Common myeloid progenitor, CD34-positive (primary cell): ENCODE measurements at regions not wholly inside any gene's neighbourhood (a gene's known extent, or its start where the extent isn't known, plus 50 kb on each side); places are given as distances from the start of the nearest gene placed in this dataset.
"Not testable (repeated sequence)": the region's sequence is repeated elsewhere in the genome, so short reads cannot be mapped to it uniquely, and the experiment has no call there.

Source experiments
- CTCF ChIA-PET: fragments of 350-600 bp; sonication (Branson Sonifier 250); formaldehyde crosslinking; loops from one replicate; lab custom pipeline; 2021; ENCODE audit warnings: antibody characterized with exemption; lab: Charles Lee
- POLR2A ChIA-PET: fragments of 350-600 bp; sonication (Branson Sonifier 250); formaldehyde crosslinking; loops from one replicate; lab custom pipeline; 2021; ENCODE audit warnings: antibody characterized with exemption; lab: Charles Lee
- DNase-seq, 3 donors: peaks; one replicate each; pipeline versions ENCODE4 v3.0.0 to v3.0.0-alpha.2; 2013
- H3K27ac ChIP-seq, 2 experiments: 1 replicate in 1 of 2; 2 replicates in 1 of 2; pipeline ENCODE4 v1.7.0; 2013; ENCODE audit warnings: inconsistent platforms in 2 of 2, low read length in 2 of 2, mild to moderate bottlenecking in 2 of 2, low read depth in 1 of 2, moderate library complexity in 1 of 2; ENCODE audit not compliant: severe bottlenecking in 2 of 2, insufficient read depth in 1 of 2, poor library complexity in 1 of 2
- H3K27me3 ChIP-seq, 5 experiments: replicated peaks in 2 of 5; 1 replicate in 3 of 5; 2 replicates in 2 of 5; pipeline versions ENCODE4 v1.6.1 to v1.7.0; 2013; ENCODE audit warnings: low read length in 4 of 5, mild to moderate bottlenecking in 2 of 5, moderate library complexity in 2 of 5, inconsistent platforms in 1 of 5; ENCODE audit not compliant: insufficient read depth in 5 of 5, control insufficient read depth in 4 of 5
- H3K36me3 ChIP-seq, 4 experiments: 1 replicate in 2 of 4; 2 replicates in 2 of 4; pipeline versions ENCODE4 v1.6.1 to v1.7.0; 2013; ENCODE audit warnings: low read length in 3 of 4, control low read depth in 1 of 4, mild to moderate bottlenecking in 1 of 4; ENCODE audit not compliant: control insufficient read depth in 4 of 4, insufficient read depth in 4 of 4
- H3K4me1 ChIP-seq, 4 experiments: 1 replicate in 3 of 4; 2 replicates in 1 of 4; pipeline versions ENCODE4 v1.6.1 to v1.7.1; 2013; ENCODE audit warnings: low read length in 3 of 4, mild to moderate bottlenecking in 3 of 4, control low read depth in 1 of 4, inconsistent platforms in 1 of 4, moderate library complexity in 1 of 4; ENCODE audit not compliant: control insufficient read depth in 4 of 4, insufficient read depth in 4 of 4; ENCODE audit errors: control extremely low read depth in 1 of 4
- H3K4me3 ChIP-seq, 7 experiments: 1 replicate in 4 of 7; 2 replicates in 3 of 7; pipeline versions ENCODE4 v1.5.1 to v1.7.0; 2013; ENCODE audit warnings: mild to moderate bottlenecking in 7 of 7, low read length in 6 of 7, moderate library complexity in 6 of 7, inconsistent platforms in 2 of 7, low read depth in 2 of 7, control low read depth in 1 of 7; ENCODE audit not compliant: insufficient read depth in 4 of 7, control insufficient read depth in 1 of 7; ENCODE audit errors: extremely low read depth in 1 of 7
- H3K9me3 ChIP-seq, 5 experiments: 1 replicate in 4 of 5; 2 replicates in 1 of 5; pipeline versions ENCODE4 v1.6.1 to v1.7.1; 2013; ENCODE audit warnings: low read length in 4 of 5, mild to moderate bottlenecking in 2 of 5, inconsistent platforms in 1 of 5, low read depth in 1 of 5, moderate library complexity in 1 of 5; ENCODE audit not compliant: control insufficient read depth in 4 of 5, insufficient read depth in 2 of 5; ENCODE audit errors: control extremely low read depth in 1 of 5
- WGBS: methylation state at CpG from one replicate; pipeline ENCODE4 v1.1.5; 2013; ENCODE audit not compliant: insufficient coverage; 5-methylcytosine and 5-hydroxymethylcytosine counted together

- ChIA-PET CTCF (no interaction called here), POLR2A (no interaction called here)
- Histone ChIP-seq H3K4me3 (no peak overlapping the region), H3K36me3 (no peaks in the 10 kb centered on the region), H3K4me1 (no peaks in the 10 kb centered on the region), H3K9me3 (no peaks in the 10 kb centered on the region), H3K27me3 (peaks cover 0 to 2% (median 0%) of the 10 kb centered on the region in 5 experiments), H3K27ac (no peak overlapping the region)
- WGBS, result 88% methylated on average over 15 of the region's 16 CpGs
- DNase-seq, result no peak
Measured at GRCh38 chrX:30147996-30148643, 67.2 kb upstream of the MAGEB2 start.

- H3K27me3 ChIP-seq, H3K4me3 ChIP-seq, CTCF ChIA-PET, H3K4me1 ChIP-seq, H3K36me3 ChIP-seq, POLR2A ChIA-PET, H3K9me3 ChIP-seq, H3K27ac ChIP-seq: not testable (repeated sequence)
- peak in 2 of 3 donors; percentile 31 to 53 for DNase-seq
- WGBS, result 46% methylated on average over 5 of the region's 6 CpGs
Measured at GRCh38 chrX:30149206-30149605, 66.2 kb upstream of the MAGEB2 start.

GRCh38 chrX:30150196-30150895, 65.0 kb upstream of the MAGEB2 start:
- H3K27ac ChIP-seq, result no peak overlapping the region
- no peak overlapping the region for H3K4me3 ChIP-seq
- CTCF ChIA-PET, result no interaction called here
- 74% methylated on average over 4 of the region's 6 CpGs for WGBS
- peaks cover 0 to 2% (median 0%) of the 10 kb centered on the region in 5 experiments for H3K27me3 ChIP-seq
- no peaks in the 10 kb centered on the region for H3K4me1 ChIP-seq
- POLR2A ChIA-PET, result no interaction called here
- H3K9me3 ChIP-seq, result no peaks in the 10 kb centered on the region
- no peak for DNase-seq
- H3K36me3 ChIP-seq, result no peaks in the 10 kb centered on the region

- POLR2A ChIA-PET, result no interaction called here
- CTCF ChIA-PET, result no interaction called here
- Histone ChIP-seq H3K4me3 (no peak overlapping the region), H3K4me1 (no peaks in the 10 kb centered on the region), H3K9me3 (no peaks in the 10 kb centered on the region), H3K27ac (no peak overlapping the region), H3K36me3 (no peaks in the 10 kb centered on the region), H3K27me3 (peaks cover 0 to 2% (median 0%) of the 10 kb centered on the region in 5 experiments)
- WGBS, result 70% methylated on average over 3 of the region's 3 CpGs
- no peak for DNase-seq
Measured at GRCh38 chrX:30151964-30152363, 63.4 kb upstream of the MAGEB2 start.

- no peaks in the 10 kb centered on the region for H3K9me3 ChIP-seq
- WGBS, result 56% methylated on average over 2 of the region's 7 CpGs
- CTCF ChIA-PET, result no interaction called here
Measured at GRCh38 chrX:30153175-30153880, 62.0 kb upstream of the MAGEB2 start.

GRCh38 chrX:30153881-30154260, 61.5 kb upstream of the MAGEB2 start:
- DNase-seq, result no peak
- H3K9me3 ChIP-seq, result no peaks in the 10 kb centered on the region
- no peaks in the 10 kb centered on the region for H3K4me1 ChIP-seq
- H3K4me3 ChIP-seq, result no peak overlapping the region
- CTCF ChIA-PET, result no interaction called here
- 81% methylated on average over 3 of the region's 4 CpGs for WGBS
- H3K27ac ChIP-seq, result no peak overlapping the region
- peaks cover 0 to 2% (median 0%) of the 10 kb centered on the region in 5 experiments for H3K27me3 ChIP-seq
- POLR2A ChIA-PET, result no interaction called here
- H3K36me3 ChIP-seq, result no peaks in the 10 kb centered on the region

More at GRCh38 chrX:30153175-30153880, 62.0 kb upstream of the MAGEB2 start:
- Histone ChIP-seq H3K27ac (no peak overlapping the region), H3K36me3 (no peaks in the 10 kb centered on the region), H3K4me3 (no peak overlapping the region), H3K27me3 (peaks cover 0 to 2% (median 0%) of the 10 kb centered on the region in 5 experiments), H3K4me1 (no peaks in the 10 kb centered on the region)
- no peak for DNase-seq
- POLR2A ChIA-PET, result no interaction called here

GRCh38 chrX:30156009-30156408, 59.4 kb upstream of the MAGEB2 start:
- H3K4me1 ChIP-seq, result no peaks in the 10 kb centered on the region
- ChIA-PET CTCF (no interaction called here), POLR2A (no interaction called here)
- H3K27me3 ChIP-seq, result peaks cover 0 to 2% (median 0%) of the 10 kb centered on the region in 5 experiments
- no CpG with 5 or more reads among the region's 2 CpGs for WGBS
- no peak for DNase-seq
- no peaks in the 10 kb centered on the region for H3K36me3 ChIP-seq
- H3K27ac ChIP-seq, result no peak overlapping the region
- H3K4me3 ChIP-seq, result no peak overlapping the region
- H3K9me3 ChIP-seq, result no peaks in the 10 kb centered on the region
